ENCODE measurements at regions not wholly inside any gene's neighbourhood (a gene's known extent, or its start where the extent isn't known, plus 50 kb on each side); places are given as distances from the start of the nearest gene placed in this dataset.

- TF ChIP-seq USF2 (IDR thresholded peaks at IDR 0.05; ENCODE audit: low read length) = no peak
- TF ChIP-seq TAF7 (optimal IDR thresholded peaks at IDR 0.05; ENCODE audit: borderline replicate concordance, low read depth, low read length) = no peak
- TF ChIP-seq RBBP5 (IDR thresholded peaks at IDR 0.05; ENCODE audit: borderline replicate concordance, low read depth, low read length) = no peak
- no peak for TF ChIP-seq ZNF274 (IDR thresholded peaks at IDR 0.05; ENCODE audit: borderline replicate concordance, extremely low read depth, low read length)
- TF ChIP-seq FOSL1 (IDR thresholded peaks at IDR 0.05; ENCODE audit: insufficient read depth, low read depth, low read length) = no peak
- TF ChIP-seq, protein P1, sequence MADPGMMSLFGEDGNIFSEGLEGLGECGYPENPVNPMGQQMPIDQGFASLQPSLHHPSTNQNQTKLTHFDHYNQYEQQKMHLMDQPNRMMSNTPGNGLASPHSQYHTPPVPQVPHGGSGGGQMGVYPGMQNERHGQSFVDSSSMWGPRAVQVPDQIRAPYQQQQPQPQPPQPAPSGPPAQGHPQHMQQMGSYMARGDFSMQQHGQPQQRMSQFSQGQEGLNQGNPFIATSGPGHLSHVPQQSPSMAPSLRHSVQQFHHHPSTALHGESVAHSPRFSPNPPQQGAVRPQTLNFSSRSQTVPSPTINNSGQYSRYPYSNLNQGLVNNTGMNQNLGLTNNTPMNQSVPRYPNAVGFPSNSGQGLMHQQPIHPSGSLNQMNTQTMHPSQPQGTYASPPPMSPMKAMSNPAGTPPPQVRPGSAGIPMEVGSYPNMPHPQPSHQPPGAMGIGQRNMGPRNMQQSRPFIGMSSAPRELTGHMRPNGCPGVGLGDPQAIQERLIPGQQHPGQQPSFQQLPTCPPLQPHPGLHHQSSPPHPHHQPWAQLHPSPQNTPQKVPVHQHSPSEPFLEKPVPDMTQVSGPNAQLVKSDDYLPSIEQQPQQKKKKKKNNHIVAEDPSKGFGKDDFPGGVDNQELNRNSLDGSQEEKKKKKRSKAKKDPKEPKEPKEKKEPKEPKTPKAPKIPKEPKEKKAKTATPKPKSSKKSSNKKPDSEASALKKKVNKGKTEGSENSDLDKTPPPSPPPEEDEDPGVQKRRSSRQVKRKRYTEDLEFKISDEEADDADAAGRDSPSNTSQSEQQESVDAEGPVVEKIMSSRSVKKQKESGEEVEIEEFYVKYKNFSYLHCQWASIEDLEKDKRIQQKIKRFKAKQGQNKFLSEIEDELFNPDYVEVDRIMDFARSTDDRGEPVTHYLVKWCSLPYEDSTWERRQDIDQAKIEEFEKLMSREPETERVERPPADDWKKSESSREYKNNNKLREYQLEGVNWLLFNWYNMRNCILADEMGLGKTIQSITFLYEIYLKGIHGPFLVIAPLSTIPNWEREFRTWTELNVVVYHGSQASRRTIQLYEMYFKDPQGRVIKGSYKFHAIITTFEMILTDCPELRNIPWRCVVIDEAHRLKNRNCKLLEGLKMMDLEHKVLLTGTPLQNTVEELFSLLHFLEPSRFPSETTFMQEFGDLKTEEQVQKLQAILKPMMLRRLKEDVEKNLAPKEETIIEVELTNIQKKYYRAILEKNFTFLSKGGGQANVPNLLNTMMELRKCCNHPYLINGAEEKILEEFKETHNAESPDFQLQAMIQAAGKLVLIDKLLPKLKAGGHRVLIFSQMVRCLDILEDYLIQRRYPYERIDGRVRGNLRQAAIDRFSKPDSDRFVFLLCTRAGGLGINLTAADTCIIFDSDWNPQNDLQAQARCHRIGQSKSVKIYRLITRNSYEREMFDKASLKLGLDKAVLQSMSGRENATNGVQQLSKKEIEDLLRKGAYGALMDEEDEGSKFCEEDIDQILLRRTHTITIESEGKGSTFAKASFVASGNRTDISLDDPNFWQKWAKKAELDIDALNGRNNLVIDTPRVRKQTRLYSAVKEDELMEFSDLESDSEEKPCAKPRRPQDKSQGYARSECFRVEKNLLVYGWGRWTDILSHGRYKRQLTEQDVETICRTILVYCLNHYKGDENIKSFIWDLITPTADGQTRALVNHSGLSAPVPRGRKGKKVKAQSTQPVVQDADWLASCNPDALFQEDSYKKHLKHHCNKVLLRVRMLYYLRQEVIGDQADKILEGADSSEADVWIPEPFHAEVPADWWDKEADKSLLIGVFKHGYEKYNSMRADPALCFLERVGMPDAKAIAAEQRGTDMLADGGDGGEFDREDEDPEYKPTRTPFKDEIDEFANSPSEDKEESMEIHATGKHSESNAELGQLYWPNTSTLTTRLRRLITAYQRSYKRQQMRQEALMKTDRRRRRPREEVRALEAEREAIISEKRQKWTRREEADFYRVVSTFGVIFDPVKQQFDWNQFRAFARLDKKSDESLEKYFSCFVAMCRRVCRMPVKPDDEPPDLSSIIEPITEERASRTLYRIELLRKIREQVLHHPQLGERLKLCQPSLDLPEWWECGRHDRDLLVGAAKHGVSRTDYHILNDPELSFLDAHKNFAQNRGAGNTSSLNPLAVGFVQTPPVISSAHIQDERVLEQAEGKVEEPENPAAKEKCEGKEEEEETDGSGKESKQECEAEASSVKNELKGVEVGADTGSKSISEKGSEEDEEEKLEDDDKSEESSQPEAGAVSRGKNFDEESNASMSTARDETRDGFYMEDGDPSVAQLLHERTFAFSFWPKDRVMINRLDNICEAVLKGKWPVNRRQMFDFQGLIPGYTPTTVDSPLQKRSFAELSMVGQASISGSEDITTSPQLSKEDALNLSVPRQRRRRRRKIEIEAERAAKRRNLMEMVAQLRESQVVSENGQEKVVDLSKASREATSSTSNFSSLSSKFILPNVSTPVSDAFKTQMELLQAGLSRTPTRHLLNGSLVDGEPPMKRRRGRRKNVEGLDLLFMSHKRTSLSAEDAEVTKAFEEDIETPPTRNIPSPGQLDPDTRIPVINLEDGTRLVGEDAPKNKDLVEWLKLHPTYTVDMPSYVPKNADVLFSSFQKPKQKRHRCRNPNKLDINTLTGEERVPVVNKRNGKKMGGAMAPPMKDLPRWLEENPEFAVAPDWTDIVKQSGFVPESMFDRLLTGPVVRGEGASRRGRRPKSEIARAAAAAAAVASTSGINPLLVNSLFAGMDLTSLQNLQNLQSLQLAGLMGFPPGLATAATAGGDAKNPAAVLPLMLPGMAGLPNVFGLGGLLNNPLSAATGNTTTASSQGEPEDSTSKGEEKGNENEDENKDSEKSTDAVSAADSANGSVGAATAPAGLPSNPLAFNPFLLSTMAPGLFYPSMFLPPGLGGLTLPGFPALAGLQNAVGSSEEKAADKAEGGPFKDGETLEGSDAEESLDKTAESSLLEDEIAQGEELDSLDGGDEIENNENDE (IDR thresholded peaks at IDR 0.05; ENCODE audit: insufficient replicate concordance, low read length) = no peak
These were observed 247.3 kb upstream of the BLID start (continued) for GRCh38 chr11:122363296-122363695.

Data from H1 (cell line).